WTC11 (cell line): ENCODE measurements at regions not wholly inside any gene's neighbourhood (a gene's known extent, or its start where the extent isn't known, plus 50 kb on each side); places are given as distances from the start of the nearest gene placed in this dataset.

Experiments used
- ATF2 ChIP-seq: sonication (generic); formaldehyde crosslinking; IDR thresholded peaks from 2 replicates; pipeline ENCODE4 v1.8.1; 2022; ENCODE audit warnings: low read depth, missing genetic modification reagents, borderline replicate concordance
- CTCF ChIP-seq: fragments of 200-600 bp; IDR thresholded peaks from 2 replicates; pipeline ENCODE4 v1.8.0; 2022; ENCODE audit warnings: antibody characterized with exemption
- KAT7 ChIP-seq: sonication (generic); formaldehyde crosslinking; IDR thresholded peaks from 2 replicates; pipeline ENCODE4 v1.8.1; 2023; ENCODE audit warnings: missing genetic modification reagents, mild to moderate bottlenecking, borderline replicate concordance
- MAX ChIP-seq: sonication (generic); formaldehyde crosslinking; IDR thresholded peaks from 2 replicates; pipeline ENCODE4 v1.8.0; 2022; ENCODE audit warnings: mild to moderate bottlenecking, missing genetic modification reagents
- ZNF671 ChIP-seq: fragments of 250-450 bp; sonication (Bioruptor Pico); IDR thresholded peaks from 2 replicates; pipeline ENCODE4 v1.8.0; 2021; ENCODE audit warnings: mild to moderate bottlenecking
- TF ChIP-seq, protein P1 (sequence below): sonication (generic); formaldehyde crosslinking; conservative IDR thresholded peaks from 2 replicates; pipeline ENCODE4 v1.8.1; 2023; ENCODE audit warnings: mild to moderate bottlenecking, low read depth, missing genetic modification reagents, moderate library complexity

DNA sequence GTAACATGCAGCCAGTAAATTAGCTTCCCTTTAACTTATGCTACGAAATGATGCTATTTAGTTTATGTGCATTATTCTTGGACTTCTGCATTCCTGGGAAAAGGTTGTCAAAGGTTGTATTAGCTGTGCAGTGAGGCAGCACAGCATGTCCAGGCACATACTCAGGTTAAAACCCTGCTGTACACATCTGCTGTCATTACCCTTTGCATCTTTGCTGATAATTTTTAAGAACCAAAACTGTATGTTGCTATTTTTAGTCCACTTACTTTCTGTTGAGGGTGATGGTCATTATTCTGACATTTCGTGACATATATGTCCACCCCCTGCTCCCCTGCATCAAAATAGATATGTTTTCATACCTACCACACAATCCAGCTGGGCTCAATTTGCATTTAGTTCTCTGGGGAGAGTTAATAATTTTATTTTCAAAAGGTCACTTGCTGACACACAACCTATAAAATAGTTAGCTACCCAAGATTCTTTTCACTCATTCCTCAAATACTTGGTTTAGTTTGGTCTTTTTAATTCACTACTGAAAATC, 142.5 kb upstream of the SPACA1 start:
- no peak for TF ChIP-seq MAX
- TF ChIP-seq CTCF: no peak
- no peak for TF ChIP-seq ZNF671
- TF ChIP-seq KAT7: no peak
- no peak for TF ChIP-seq ATF2 (CRISPR knock-in tag)
- TF ChIP-seq, protein P1, sequence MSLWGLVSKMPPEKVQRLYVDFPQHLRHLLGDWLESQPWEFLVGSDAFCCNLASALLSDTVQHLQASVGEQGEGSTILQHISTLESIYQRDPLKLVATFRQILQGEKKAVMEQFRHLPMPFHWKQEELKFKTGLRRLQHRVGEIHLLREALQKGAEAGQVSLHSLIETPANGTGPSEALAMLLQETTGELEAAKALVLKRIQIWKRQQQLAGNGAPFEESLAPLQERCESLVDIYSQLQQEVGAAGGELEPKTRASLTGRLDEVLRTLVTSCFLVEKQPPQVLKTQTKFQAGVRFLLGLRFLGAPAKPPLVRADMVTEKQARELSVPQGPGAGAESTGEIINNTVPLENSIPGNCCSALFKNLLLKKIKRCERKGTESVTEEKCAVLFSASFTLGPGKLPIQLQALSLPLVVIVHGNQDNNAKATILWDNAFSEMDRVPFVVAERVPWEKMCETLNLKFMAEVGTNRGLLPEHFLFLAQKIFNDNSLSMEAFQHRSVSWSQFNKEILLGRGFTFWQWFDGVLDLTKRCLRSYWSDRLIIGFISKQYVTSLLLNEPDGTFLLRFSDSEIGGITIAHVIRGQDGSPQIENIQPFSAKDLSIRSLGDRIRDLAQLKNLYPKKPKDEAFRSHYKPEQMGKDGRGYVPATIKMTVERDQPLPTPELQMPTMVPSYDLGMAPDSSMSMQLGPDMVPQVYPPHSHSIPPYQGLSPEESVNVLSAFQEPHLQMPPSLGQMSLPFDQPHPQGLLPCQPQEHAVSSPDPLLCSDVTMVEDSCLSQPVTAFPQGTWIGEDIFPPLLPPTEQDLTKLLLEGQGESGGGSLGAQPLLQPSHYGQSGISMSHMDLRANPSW (CRISPR knock-in tag): no peak
